ENCODE measurements at regions not wholly inside any gene's neighbourhood (a gene's known extent, or its start where the extent isn't known, plus 50 kb on each side); places are given as distances from the start of the nearest gene placed in this dataset.

GRCh38 chr2:195472501-195473234 lies 184.4 kb upstream of the SLC39A10 start:
- H3K36me3 ChIP-seq (ENCODE audit: control insufficient read depth in 2 of 2, extremely low read depth in 1 of 2, insufficient read depth in 2 of 2, low read length in 2 of 2) = no peaks in the 10 kb centered on the region
- no peak overlapping the region for H3K27ac ChIP-seq (ENCODE audit: insufficient read depth, low read depth, low read length)
- dilution Hi-C loops (cut with MboI; ENCODE audit: extremely low pct_ligation_motif_present, low sequenced_read_pairs) = no loop called here
- ChIA-PET CTCF (no interaction called here), POLR2A (no interaction called here)
- intact Hi-C loops (cut with micrococcal nuclease) = no loop called here
- H3K79me2 ChIP-seq (ENCODE audit: control insufficient read depth, insufficient read depth, low read length) = no peaks in the 10 kb centered on the region
- FAIRE-seq = no peak
- no peaks in the 10 kb centered on the region for H4K20me1 ChIP-seq (replicated peaks; ENCODE audit: control insufficient read depth, extremely low read depth, insufficient read depth, low read length)
- H2AFZ ChIP-seq (ENCODE audit: low read depth, low read length) = no peak overlapping the region
- DNase-seq (ENCODE audit: low read depth, low spot score) = no peak
- no peaks in the 10 kb centered on the region for H3K9me1 ChIP-seq (replicated peaks; ENCODE audit: control insufficient read depth, extremely low read depth, insufficient read depth, low read length)
- H3K4me3 ChIP-seq (replicated peaks in 1 of 3; ENCODE audit: insufficient read depth in 1 of 3, low read depth in 1 of 3, low read length in 3 of 3) = no peak overlapping the region
- no peaks in the 10 kb centered on the region for H3K27me3 ChIP-seq (ENCODE audit: control insufficient read depth in 2 of 2, insufficient read depth in 2 of 2, low read length in 2 of 2)
- no peaks in the 10 kb centered on the region for H3K9me3 ChIP-seq (replicated peaks; ENCODE audit: control insufficient read depth, insufficient read depth, low read length)
- H3K4me1 ChIP-seq (ENCODE audit: control insufficient read depth, extremely low read depth, insufficient read depth, low read length) = no peaks in the 10 kb centered on the region
- TF ChIP-seq EZH2 (IDR thresholded peaks at IDR 0.05; ENCODE audit: borderline replicate concordance, low read depth, low read length, severe bottlenecking) (no peak), POLR2A (IDR thresholded peaks at IDR 0.05; ENCODE audit: low read depth, low read length) (no peak), JUN (IDR thresholded peaks at IDR 0.05; ENCODE audit: borderline replicate concordance, insufficient read depth, insufficient read length, low read depth) (no peak), POLR2AphosphoS5 (IDR thresholded peaks at IDR 0.05; ENCODE audit: insufficient read depth, low read depth, low read length) (no peak), MYC (IDR thresholded peaks at IDR 0.05; ENCODE audit: low read depth, low read length) (no peak)
- no TSS peak for BruUV-seq (replicated peaks)
- no peak overlapping the region for H3K9ac ChIP-seq (replicated peaks; ENCODE audit: extremely low read depth, insufficient read depth, low read length)
- H3K4me2 ChIP-seq (ENCODE audit: insufficient read depth, low read length) = no peak overlapping the region

- Histone ChIP-seq H3K9me1 (replicated peaks; ENCODE audit: control insufficient read depth, extremely low read depth, insufficient read depth, low read length) (no peaks in the 10 kb centered on the region), H3K27me3 (ENCODE audit: control insufficient read depth in 2 of 2, insufficient read depth in 2 of 2, low read length in 2 of 2) (no peaks in the 10 kb centered on the region), H2AFZ (ENCODE audit: low read depth, low read length) (no peak overlapping the region), H3K4me1 (ENCODE audit: control insufficient read depth, extremely low read depth, insufficient read depth, low read length) (no peaks in the 10 kb centered on the region), H3K27ac (ENCODE audit: insufficient read depth, low read depth, low read length) (no peak overlapping the region), H3K4me2 (ENCODE audit: insufficient read depth, low read length) (no peak overlapping the region), H3K4me3 (replicated peaks in 1 of 3; ENCODE audit: insufficient read depth in 1 of 3, low read depth in 1 of 3, low read length in 3 of 3) (no peak overlapping the region), H4K20me1 (replicated peaks; ENCODE audit: control insufficient read depth, extremely low read depth, insufficient read depth, low read length) (no peaks in the 10 kb centered on the region), H3K36me3 (ENCODE audit: control insufficient read depth in 2 of 2, extremely low read depth in 1 of 2, insufficient read depth in 2 of 2, low read length in 2 of 2) (no peaks in the 10 kb centered on the region), H3K79me2 (ENCODE audit: control insufficient read depth, insufficient read depth, low read length) (no peaks in the 10 kb centered on the region), H3K9me3 (replicated peaks; ENCODE audit: control insufficient read depth, insufficient read depth, low read length) (no peaks in the 10 kb centered on the region), H3K9ac (replicated peaks; ENCODE audit: extremely low read depth, insufficient read depth, low read length) (no peak overlapping the region)
- DNase-seq (ENCODE audit: low read depth, low spot score) (no peak), FAIRE-seq (no peak)
- ChIA-PET POLR2A (no interaction called here), CTCF (no interaction called here)
- intact Hi-C loops (cut with micrococcal nuclease) (no loop called here), dilution Hi-C loops (cut with MboI; ENCODE audit: extremely low pct_ligation_motif_present, low sequenced_read_pairs) (no loop called here)
- TF ChIP-seq MAX (IDR thresholded peaks at IDR 0.05; ENCODE audit: insufficient read depth, insufficient read length) (no peak), POLR2AphosphoS5 (IDR thresholded peaks at IDR 0.05; ENCODE audit: insufficient read depth, low read depth, low read length) (no peak), MYC (IDR thresholded peaks at IDR 0.05; ENCODE audit: low read depth, low read length) (no peak), GATA2 (IDR thresholded peaks at IDR 0.05; ENCODE audit: insufficient read depth, insufficient read length, low read depth, low read length) (no peak), EZH2 (IDR thresholded peaks at IDR 0.05; ENCODE audit: borderline replicate concordance, low read depth, low read length, severe bottlenecking) (no peak), FOS (IDR thresholded peaks at IDR 0.05; ENCODE audit: borderline replicate concordance, insufficient read depth, low read length) (no peak), JUN (IDR thresholded peaks at IDR 0.05; ENCODE audit: borderline replicate concordance, insufficient read depth, insufficient read length, low read depth) (no peak), CTCF (IDR thresholded peaks at IDR 0.05; ENCODE audit: extremely low read depth in 1 of 2, insufficient read depth in 1 of 2, low read depth in 1 of 2, low read length in 2 of 2) (no peak), POLR2A (IDR thresholded peaks at IDR 0.05; ENCODE audit: low read depth, low read length) (no peak)
- no TSS peak for BruUV-seq (replicated peaks)
These were observed 185.2 kb upstream of the SLC39A10 start for GRCh38 chr2:195471807-195472206.

Data from endothelial cell of umbilical vein (primary cell).